AG04450 (cell line): ENCODE measurements at regions not wholly inside any gene's neighbourhood (a gene's known extent, or its start where the extent isn't known, plus 50 kb on each side); places are given as distances from the start of the nearest gene placed in this dataset.

Source experiments
- CTCF ChIA-PET: fragments of 300-600, 350-600 bp; formaldehyde crosslinking; extraction: SDS; loops from one replicate; lab custom pipeline; 2022; ENCODE audit warnings: antibody characterized with exemption, inconsistent platforms; lab: Charles Lee
- POLR2A ChIA-PET: fragments of 350-600 bp; formaldehyde crosslinking; extraction: SDS; loops from one replicate; lab custom pipeline; 2021; ENCODE audit warnings: antibody characterized with exemption, inconsistent platforms; lab: Yijun Ruan, JAX
- DNase-seq: peaks from one replicate; pipeline ENCODE4 v3.0.0-alpha.2; 2011; ENCODE audit warnings: low read depth, low spot score
- H3K27ac ChIP-seq: one replicate; pipeline ENCODE4 v1.5.1; 2012; ENCODE audit warnings: low read depth, low read length, control low read depth
- H3K27me3 ChIP-seq: one replicate; pipeline ENCODE4 v1.6.0; 2012; ENCODE audit warnings: low read length; ENCODE audit not compliant: control insufficient read depth, insufficient read depth
- H3K4me3 ChIP-seq: 2 replicates; pipeline ENCODE4 v1.5.1; 2011; ENCODE audit warnings: mild to moderate bottlenecking, low read depth, low read length, control low read depth
- H3K9me3 ChIP-seq: 2 replicates; pipeline ENCODE4 v1.5.1; 2012; ENCODE audit warnings: low read length; ENCODE audit not compliant: control insufficient read depth, insufficient read depth
- CTCF ChIP-seq: IDR thresholded peaks from 2 replicates; pipeline ENCODE4 v1.5.1; 2011; ENCODE audit warnings: low read depth, low read length, control low read depth, inconsistent platforms

- H3K9me3 ChIP-seq = no peaks in the 10 kb centered on the region
- ChIA-PET POLR2A (no interaction called here), CTCF (interaction anchor here (0.7 to 1.0 kb wide), 2 partner anchors 13 to 216 kb away, joined by 3 read pairs; no protein-coding TSS in a partner anchor)
- H3K4me3 ChIP-seq = no peak overlapping the region
- TF ChIP-seq CTCF = peak; percentile 44
- no peak overlapping the region for H3K27ac ChIP-seq
- H3K27me3 ChIP-seq = no peaks in the 10 kb centered on the region
- no peak for DNase-seq
Measured at GRCh38 chr11:28674433-28675103, 566.4 kb downstream of the METTL15 start.

- H3K27me3 ChIP-seq = no peaks in the 10 kb centered on the region
- no peak overlapping the region for H3K27ac ChIP-seq
- H3K9me3 ChIP-seq = no peaks in the 10 kb centered on the region
- no peak for DNase-seq
- CTCF ChIA-PET = interaction anchor here (0.5 to 1.0 kb wide), 3 partner anchors 12 to 1137 kb away, joined by 3 read pairs; no protein-coding TSS in a partner anchor
- POLR2A ChIA-PET = no interaction called here
- no peak for TF ChIP-seq CTCF
- no peak overlapping the region for H3K4me3 ChIP-seq
Measured at GRCh38 chr11:28673691-28674432, 565.7 kb downstream of the METTL15 start.

DNA sequence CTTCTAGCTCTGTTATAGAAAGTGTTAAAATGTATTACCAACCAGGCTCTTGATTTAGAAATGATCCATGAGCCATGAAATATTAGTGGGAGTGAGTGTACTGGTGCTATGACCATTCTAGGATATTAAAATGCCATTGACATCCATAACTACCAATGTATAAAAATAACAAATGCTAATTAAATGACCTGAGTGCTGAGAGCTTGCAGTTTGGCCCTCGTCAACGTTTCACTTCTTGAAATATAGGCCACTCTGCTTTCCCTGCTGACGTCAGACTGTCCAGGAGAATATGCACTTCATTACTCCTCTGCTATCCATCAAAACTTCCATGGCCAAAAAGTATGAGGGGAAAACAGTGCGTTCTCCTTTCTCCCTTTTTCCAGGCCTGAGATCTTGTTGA is 563.1 kb downstream of the METTL15 start:
- ChIA-PET CTCF (interaction anchor here (0.6 kb wide), 1 partner anchor 972 kb away, joined by 3 read pairs; no protein-coding TSS in a partner anchor), POLR2A (no interaction called here)

GRCh38 chr11:28666632-28667031 is 558.4 kb downstream of the METTL15 start:
- POLR2A ChIA-PET = no interaction called here
- Histone ChIP-seq H3K27ac (no peak overlapping the region), H3K27me3 (no peaks in the 10 kb centered on the region), H3K4me3 (no peak overlapping the region), H3K9me3 (no peaks in the 10 kb centered on the region)
- no peak for DNase-seq
- no peak for TF ChIP-seq CTCF
- CTCF ChIA-PET = no interaction called here

More for the DNA sequence above, 563.1 kb downstream of the METTL15 start:
- no peak for TF ChIP-seq CTCF
- Histone ChIP-seq H3K9me3 (no peaks in the 10 kb centered on the region), H3K27ac (no peak overlapping the region), H3K4me3 (no peak overlapping the region), H3K27me3 (no peaks in the 10 kb centered on the region)
- no peak for DNase-seq
